ENCODE measurements at regions not wholly inside any gene's neighbourhood (a gene's known extent, or its start where the extent isn't known, plus 50 kb on each side); places are given as distances from the start of the nearest gene placed in this dataset.

DNA sequence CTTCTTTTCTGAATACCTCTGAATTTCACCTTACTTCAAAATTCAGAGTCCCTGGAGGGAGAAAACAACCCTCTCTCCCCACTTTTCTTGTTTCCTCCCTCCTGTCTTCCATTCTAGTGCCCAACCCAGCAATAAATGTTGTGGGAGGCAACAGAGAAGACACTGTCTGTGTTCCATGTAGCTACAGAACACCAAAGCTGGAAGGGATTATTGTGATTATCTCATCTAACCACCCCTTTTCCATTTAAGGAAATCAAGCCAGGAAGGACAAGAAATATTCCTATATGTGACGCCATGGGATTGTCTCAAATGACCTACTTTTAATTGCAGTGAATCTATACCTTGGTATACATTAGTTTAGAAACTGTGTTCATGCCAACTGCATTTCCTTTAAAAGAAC lies 476.6 kb upstream of the TNC start:
- TF ChIP-seq, protein P1, sequence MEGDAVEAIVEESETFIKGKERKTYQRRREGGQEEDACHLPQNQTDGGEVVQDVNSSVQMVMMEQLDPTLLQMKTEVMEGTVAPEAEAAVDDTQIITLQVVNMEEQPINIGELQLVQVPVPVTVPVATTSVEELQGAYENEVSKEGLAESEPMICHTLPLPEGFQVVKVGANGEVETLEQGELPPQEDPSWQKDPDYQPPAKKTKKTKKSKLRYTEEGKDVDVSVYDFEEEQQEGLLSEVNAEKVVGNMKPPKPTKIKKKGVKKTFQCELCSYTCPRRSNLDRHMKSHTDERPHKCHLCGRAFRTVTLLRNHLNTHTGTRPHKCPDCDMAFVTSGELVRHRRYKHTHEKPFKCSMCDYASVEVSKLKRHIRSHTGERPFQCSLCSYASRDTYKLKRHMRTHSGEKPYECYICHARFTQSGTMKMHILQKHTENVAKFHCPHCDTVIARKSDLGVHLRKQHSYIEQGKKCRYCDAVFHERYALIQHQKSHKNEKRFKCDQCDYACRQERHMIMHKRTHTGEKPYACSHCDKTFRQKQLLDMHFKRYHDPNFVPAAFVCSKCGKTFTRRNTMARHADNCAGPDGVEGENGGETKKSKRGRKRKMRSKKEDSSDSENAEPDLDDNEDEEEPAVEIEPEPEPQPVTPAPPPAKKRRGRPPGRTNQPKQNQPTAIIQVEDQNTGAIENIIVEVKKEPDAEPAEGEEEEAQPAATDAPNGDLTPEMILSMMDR (IDR thresholded peaks at IDR 0.05) = no peak
- no peak for TF ChIP-seq POLR2A (IDR thresholded peaks at IDR 0.05)
- no peak for TF ChIP-seq POLR2AphosphoS5 (IDR thresholded peaks at IDR 0.05)
- TF ChIP-seq EP300 (IDR thresholded peaks at IDR 0.05) = no peak

All from upper lobe of left lung (tissue), 4 donors.